Cerebellar cortex (tissue), 1 donor: ENCODE measurements at regions not wholly inside any gene's neighbourhood (a gene's known extent, or its start where the extent isn't known, plus 50 kb on each side); places are given as distances from the start of the nearest gene placed in this dataset.
A peak's percentile ranks its signal among the peaks of the same experiment; 100 is the strongest.
"Not testable (repeated sequence)": the region's sequence is repeated elsewhere in the genome, so short reads cannot be mapped to it uniquely, and the experiment has no call there.

ENCODE experiments used
- DNase-seq: peaks from one replicate; pipeline ENCODE4 v3.0.0-alpha.2; 2015; ENCODE audit warnings: low spot score

GRCh38 chr4:85165808-85166207 lies 199.3 kb upstream of the WDFY3 start:
- no peak for DNase-seq

- DNase-seq: no peak
These were observed 199.8 kb upstream of the WDFY3 start for GRCh38 chr4:85166318-85166717.

GRCh38 chr4:85168234-85168834 lies 201.8 kb upstream of the WDFY3 start:
- no peak for DNase-seq

GRCh38 chr4:85170241-85170640 lies 203.8 kb upstream of the WDFY3 start:
- no peak for DNase-seq

GRCh38 chr4:85175190-85175589 lies 208.7 kb upstream of the WDFY3 start:
- DNase-seq: no peak

GRCh38 chr4:85177092-85177491 lies 210.6 kb upstream of the WDFY3 start:
- no peak for DNase-seq

GRCh38 chr4:85177679-85178078 lies 211.2 kb upstream of the WDFY3 start:
- DNase-seq: no peak

- DNase-seq: no peak
These were observed 214.0 kb upstream of the WDFY3 start for GRCh38 chr4:85180533-85180932.

- DNase-seq: peak; percentile 6
These were observed 220.6 kb upstream of the WDFY3 start for GRCh38 chr4:85187106-85187505.

- not testable (repeated sequence) for DNase-seq
These were observed 229.5 kb upstream of the WDFY3 start for GRCh38 chr4:85196015-85196414.

GRCh38 chr4:85200106-85200505 lies 233.6 kb upstream of the WDFY3 start:
- DNase-seq: no peak

GRCh38 chr4:85209161-85209560 lies 242.7 kb upstream of the WDFY3 start:
- DNase-seq: no peak

GRCh38 chr4:85210353-85210752 lies 243.9 kb upstream of the WDFY3 start:
- DNase-seq: no peak

- DNase-seq: not testable (repeated sequence)
These were observed 250.1 kb upstream of the WDFY3 start for GRCh38 chr4:85216571-85216970.

- DNase-seq: no peak
These were observed 252.3 kb upstream of the WDFY3 start for GRCh38 chr4:85218756-85219155.

GRCh38 chr4:85221606-85222005 lies 253.3 kb upstream of the ARHGAP24 start:
- no peak for DNase-seq

- DNase-seq: no peak
These were observed 252.4 kb upstream of the ARHGAP24 start for GRCh38 chr4:85222561-85222960.

GRCh38 chr4:85228264-85228663 lies 246.7 kb upstream of the ARHGAP24 start:
- DNase-seq: no peak

GRCh38 chr4:85233516-85233915 lies 241.4 kb upstream of the ARHGAP24 start:
- no peak for DNase-seq

- DNase-seq: no peak
These were observed 231.1 kb upstream of the ARHGAP24 start for GRCh38 chr4:85243857-85244256.

GRCh38 chr4:85244638-85245037 lies 230.3 kb upstream of the ARHGAP24 start:
- DNase-seq: no peak

- no peak for DNase-seq
These were observed 228.9 kb upstream of the ARHGAP24 start for GRCh38 chr4:85246055-85246454.

- no peak for DNase-seq
These were observed 224.1 kb upstream of the ARHGAP24 start for GRCh38 chr4:85250852-85251251.

GRCh38 chr4:85257817-85258370 lies 217.1 kb upstream of the ARHGAP24 start:
- no peak for DNase-seq
